Stomach (tissue), 8 donors: ENCODE measurements at regions not wholly inside any gene's neighbourhood (a gene's known extent, or its start where the extent isn't known, plus 50 kb on each side); places are given as distances from the start of the nearest gene placed in this dataset.

ENCODE experiments used
- DNase-seq, 2 donors: peaks; one replicate each; pipeline versions ENCODE4 v3.0.0 to v3.0.0-alpha.2; 2013 to 2019
- H3K27ac ChIP-seq, 5 donors: fragments of 200-600 bp in 4 of 5; sonication (generic) in 4 of 5; one replicate each; pipeline ENCODE4 v1.5.1; 2013 to 2019; ENCODE audit warnings: mild to moderate bottlenecking in 1 of 5, moderate library complexity in 1 of 5
- H3K27me3 ChIP-seq, 3 donors: fragments of 200-600 bp; sonication (generic); one replicate each; pipeline ENCODE4 v1.5.1; 2017 to 2019; ENCODE audit warnings: mixed run types in 1 of 3
- H3K36me3 ChIP-seq, 4 donors: fragments of 200-600 bp; sonication (generic); 1 replicate in 3 of 4; 2 replicates in 1 of 4; pipeline ENCODE4 v1.5.1; 2016 to 2019
- H3K4me1 ChIP-seq, 4 donors: fragments of 200-600 bp; sonication (generic); one replicate each; pipeline ENCODE4 v1.5.1; 2016 to 2019
- H3K4me3 ChIP-seq, 4 donors: fragments of 200-600 bp; sonication (generic) in 3 of 4; one replicate each; pipeline ENCODE4 v1.5.1; 2016 to 2019; ENCODE audit warnings: mild to moderate bottlenecking in 1 of 4
- H3K9me3 ChIP-seq, 4 donors: fragments of 200-600 bp; sonication (generic); one replicate each; pipeline ENCODE4 v1.5.1; 2016 to 2019
- CTCF ChIP-seq, 7 experiments: fragments of 450-650 bp in 4 of 7; fragments of 200-600 bp in 3 of 7; sonication (generic) in 3 of 7; IDR thresholded peaks; one replicate each; pipeline ENCODE4 v1.5.1; 2016 to 2019; ENCODE audit warnings: antibody characterized with exemption in 7 of 7, control low read depth in 2 of 7, mild to moderate bottlenecking in 1 of 7
- EP300 ChIP-seq: sonication (generic); formaldehyde crosslinking; IDR thresholded peaks from one replicate; pipeline ENCODE4 v1.6.1; 2017; ENCODE audit warnings: antibody characterized with exemption
- POLR2A ChIP-seq, 4 donors: fragments of 450-650 bp; IDR thresholded peaks; one replicate each; pipeline ENCODE4 v1.6.1; 2016; ENCODE audit warnings: antibody characterized with exemption in 4 of 4, control low read depth in 2 of 4, mild to moderate bottlenecking in 1 of 4, moderate library complexity in 1 of 4
- POLR2AphosphoS5 ChIP-seq, 3 donors: sonication (generic); formaldehyde crosslinking; IDR thresholded peaks; one replicate each; pipeline ENCODE4 v1.6.1; 2016; ENCODE audit warnings: antibody characterized with exemption in 3 of 3
- WGBS, 5 donors: extraction: QIAGEN DNeasy Blood & Tissue Kit in 3 of 5; methylation state at CpG; one replicate each; pipeline versions ENCODE4 v1.1.5 to v1.1.7; 2013 to 2018; 5-methylcytosine and 5-hydroxymethylcytosine counted together
- intact Hi-C: fragments of 100-400 bp; cut with DNase I; formaldehyde crosslinking; loops from one replicate; pipeline ENCODE4 v1.15.1; 2023; ENCODE audit warnings: low total_unique reads
- donor health status: healthy with polysubstance abuse.
- donor health status: Bipolar disorder and iron deficiency.
- donor health status: healthy.

- intact Hi-C loops = no loop called here
- H3K27me3 ChIP-seq = no peaks in the 10 kb centered on the region
- TF ChIP-seq EP300 = no peak
- TF ChIP-seq CTCF (IDR thresholded peaks at IDR 0.05) = no peak
- no peak for TF ChIP-seq POLR2A (IDR thresholded peaks at IDR 0.05)
- no peak for TF ChIP-seq POLR2AphosphoS5 (IDR thresholded peaks at IDR 0.05)
- WGBS, 5 donors = 45 to 73% (median 65%) methylated on average over 2 of the region's 2 CpGs
- peaks cover 0 to 13% (median 3%) of the 10 kb centered on the region in 4 donors for H3K4me1 ChIP-seq
- no peak overlapping the region for H3K4me3 ChIP-seq
- no peak overlapping the region for H3K27ac ChIP-seq
- DNase-seq = no peak
- H3K9me3 ChIP-seq = no peaks in the 10 kb centered on the region
- H3K36me3 ChIP-seq = no peaks in the 10 kb centered on the region
Observed at GRCh38 chr12:92606956-92607355, 95.8 kb upstream of the PLEKHG7 start.

GRCh38 chr12:92605621-92606170 is 97.1 kb upstream of the PLEKHG7 start:
- Histone ChIP-seq H3K9me3 (no peaks in the 10 kb centered on the region), H3K36me3 (no peaks in the 10 kb centered on the region), H3K27ac (no peak overlapping the region), H3K4me3 (no peak overlapping the region), H3K4me1 (peaks cover 0 to 13% (median 3%) of the 10 kb centered on the region in 4 donors), H3K27me3 (no peaks in the 10 kb centered on the region)
- TF ChIP-seq EP300 (no peak), CTCF (IDR thresholded peaks at IDR 0.05) (no peak), POLR2A (IDR thresholded peaks at IDR 0.05) (no peak), POLR2AphosphoS5 (IDR thresholded peaks at IDR 0.05) (no peak)
- DNase-seq = no peak
- intact Hi-C loops = no loop called here
- 63 to 99% (median 74%) methylated on average over 3 of the region's 3 CpGs for WGBS, 5 donors

GRCh38 chr12:92604786-92605185 is 98.0 kb upstream of the PLEKHG7 start:
- no peak overlapping the region for H3K4me3 ChIP-seq
- TF ChIP-seq POLR2A (IDR thresholded peaks at IDR 0.05) (no peak), POLR2AphosphoS5 (IDR thresholded peaks at IDR 0.05) (no peak), CTCF (IDR thresholded peaks at IDR 0.05) (no peak), EP300 (no peak)
- DNase-seq = peak in 1 of 2 donors; percentile 32
- H3K36me3 ChIP-seq = no peaks in the 10 kb centered on the region
- no peaks in the 10 kb centered on the region for H3K27me3 ChIP-seq
- H3K27ac ChIP-seq = no peak overlapping the region
- intact Hi-C loops = no loop called here
- peaks cover 3 to 8% (median 7%) of the 10 kb centered on the region in 4 donors for H3K9me3 ChIP-seq
- peaks cover 0 to 13% (median 3%) of the 10 kb centered on the region in 4 donors for H3K4me1 ChIP-seq

- TF ChIP-seq CTCF (IDR thresholded peaks at IDR 0.05) (no peak), POLR2AphosphoS5 (IDR thresholded peaks at IDR 0.05) (no peak), POLR2A (IDR thresholded peaks at IDR 0.05) (no peak), EP300 (no peak)
- no peak overlapping the region for H3K4me3 ChIP-seq
- 86 to 95% (median 87%) methylated on average over 2 of the region's 2 CpGs for WGBS, 5 donors
- H3K27ac ChIP-seq = no peak overlapping the region
- peaks cover 3 to 11% (median 9%) of the 10 kb centered on the region in 4 donors for H3K9me3 ChIP-seq
- no peaks in the 10 kb centered on the region for H3K27me3 ChIP-seq
- no peak for DNase-seq
- H3K4me1 ChIP-seq = peaks cover 0 to 13% (median 3%) of the 10 kb centered on the region in 4 donors
- H3K36me3 ChIP-seq = no peaks in the 10 kb centered on the region
- intact Hi-C loops = no loop called here
Observed at GRCh38 chr12:92603741-92604432, 98.9 kb upstream of the PLEKHG7 start.
